NCI-H82 (cell line): ENCODE measurements at regions not wholly inside any gene's neighbourhood (a gene's known extent, or its start where the extent isn't known, plus 50 kb on each side); places are given as distances from the start of the nearest gene placed in this dataset.
"Not testable (repeated sequence)": the region's sequence is repeated elsewhere in the genome, so short reads cannot be mapped to it uniquely, and the experiment has no call there.

Source experiments
- DNase-seq: peaks from one replicate; lab custom pipeline; 2025; lab: John Stamatoyannopoulos, UW

- DNase-seq = no peak
Measured at GRCh38 chr4:59597536-59598329, 1602.4 kb upstream of the ADGRL3 start.

GRCh38 chr4:59598330-59598618, 1601.9 kb upstream of the ADGRL3 start:
- DNase-seq = no peak

- DNase-seq = no peak
Measured at GRCh38 chr4:59608466-59608865, 1591.7 kb upstream of the ADGRL3 start.

GRCh38 chr4:59612235-59612634, 1587.9 kb upstream of the ADGRL3 start:
- DNase-seq = no peak

- DNase-seq = no peak
Measured at GRCh38 chr4:59615316-59615715, 1584.8 kb upstream of the ADGRL3 start.

GRCh38 chr4:59629348-59629747, 1570.8 kb upstream of the ADGRL3 start:
- no peak for DNase-seq

- no peak for DNase-seq
Measured at GRCh38 chr4:59630235-59630634, 1569.9 kb upstream of the ADGRL3 start.

- no peak for DNase-seq
Measured at GRCh38 chr4:59630922-59631321, 1569.2 kb upstream of the ADGRL3 start.

- no peak for DNase-seq
Measured at GRCh38 chr4:59637596-59637995, 1562.5 kb upstream of the ADGRL3 start.

GRCh38 chr4:59643682-59644081, 1556.4 kb upstream of the ADGRL3 start:
- no peak for DNase-seq

GRCh38 chr4:59644765-59645164, 1555.4 kb upstream of the ADGRL3 start:
- DNase-seq = no peak

GRCh38 chr4:59646082-59646481, 1554.0 kb upstream of the ADGRL3 start:
- DNase-seq = no peak

GRCh38 chr4:59647011-59647410, 1553.1 kb upstream of the ADGRL3 start:
- DNase-seq = no peak

- DNase-seq = no peak
Measured at GRCh38 chr4:59647500-59647899, 1552.6 kb upstream of the ADGRL3 start.

GRCh38 chr4:59650861-59651260, 1549.3 kb upstream of the ADGRL3 start:
- no peak for DNase-seq

- peak; percentile 98 for DNase-seq
Measured at GRCh38 chr4:59655996-59656395, 1544.1 kb upstream of the ADGRL3 start.

- no peak for DNase-seq
Measured at GRCh38 chr4:59664771-59665170, 1535.4 kb upstream of the ADGRL3 start.

GRCh38 chr4:59666645-59667044, 1533.5 kb upstream of the ADGRL3 start:
- no peak for DNase-seq

- no peak for DNase-seq
Measured at GRCh38 chr4:59671037-59671436, 1529.1 kb upstream of the ADGRL3 start.

- no peak for DNase-seq
Measured at GRCh38 chr4:59676389-59676788, 1523.7 kb upstream of the ADGRL3 start.

- not testable (repeated sequence) for DNase-seq
Measured at GRCh38 chr4:59676992-59677391, 1523.1 kb upstream of the ADGRL3 start.

- DNase-seq = no peak
Measured at GRCh38 chr4:59685626-59686025, 1514.5 kb upstream of the ADGRL3 start.

GRCh38 chr4:59689149-59689548, 1511.0 kb upstream of the ADGRL3 start:
- no peak for DNase-seq

GRCh38 chr4:59695355-59696053, 1504.6 kb upstream of the ADGRL3 start:
- no peak for DNase-seq
